DND-41 (cell line): ENCODE measurements at regions not wholly inside any gene's neighbourhood (a gene's known extent, or its start where the extent isn't known, plus 50 kb on each side); places are given as distances from the start of the nearest gene placed in this dataset.

ENCODE experiments used
- ATAC-seq: fragments of 200-7000 bp; cut with Tn5 transposase; 3 replicates; pipeline ENCODE4 v1.9.1; 2021; ENCODE audit warnings: low read depth; ENCODE audit not compliant: insufficient read depth
- DNase-seq: peaks from one replicate; pipeline ENCODE4 v3.0.0-alpha.2; 2020
- H2AFZ ChIP-seq: 2 replicates; pipeline ENCODE4 v1.6.0; 2012; ENCODE audit warnings: low read depth, low read length
- H3K27ac ChIP-seq: 2 replicates; pipeline ENCODE4 v1.5.1; 2012; ENCODE audit warnings: low read length, inconsistent platforms
- H3K27me3 ChIP-seq: fragments of 200-600 bp; sonication (generic); 2 replicates; pipeline ENCODE4 v1.6.0; 2012; ENCODE audit warnings: low read length, mild to moderate bottlenecking, inconsistent platforms; ENCODE audit not compliant: insufficient read depth, poor library complexity
- H3K36me3 ChIP-seq: 2 replicates; pipeline ENCODE4 v1.5.1; 2012; ENCODE audit warnings: low read length, inconsistent platforms; ENCODE audit not compliant: insufficient read depth
- H3K4me1 ChIP-seq: 2 replicates; pipeline ENCODE4 v1.5.1; 2012; ENCODE audit warnings: mild to moderate bottlenecking, low read length; ENCODE audit not compliant: insufficient read depth
- H3K4me2 ChIP-seq: 2 replicates; pipeline ENCODE4 v1.6.0; 2012; ENCODE audit warnings: mild to moderate bottlenecking, moderate library complexity, low read length, inconsistent platforms; ENCODE audit not compliant: insufficient read depth
- H3K4me3 ChIP-seq, 2 experiments: fragments of 200-600 bp in 1 of 2; shearing (Covaris generic) in 1 of 2; 2 replicates each; pipeline ENCODE4 v1.5.1; 2012 to 2016; ENCODE audit warnings: inconsistent platforms in 2 of 2, low read length in 2 of 2, mild to moderate bottlenecking in 2 of 2, low read depth in 1 of 2, moderate library complexity in 1 of 2
- H3K79me2 ChIP-seq: 2 replicates; pipeline ENCODE4 v1.6.0; 2012; ENCODE audit warnings: low read length, inconsistent platforms; ENCODE audit not compliant: insufficient read depth
- H3K9ac ChIP-seq: 2 replicates; pipeline ENCODE4 v1.6.0; 2012; ENCODE audit warnings: low read depth, mild to moderate bottlenecking, inconsistent platforms, low read length, moderate library complexity
- H3K9me3 ChIP-seq: 2 replicates; pipeline ENCODE4 v1.5.1; 2012; ENCODE audit warnings: low read length, moderate library complexity, mild to moderate bottlenecking, inconsistent platforms; ENCODE audit not compliant: insufficient read depth, severe bottlenecking
- H4K20me1 ChIP-seq: 2 replicates; pipeline ENCODE4 v1.6.0; 2012; ENCODE audit warnings: low read length; ENCODE audit not compliant: insufficient read depth
- EZH2 ChIP-seq: IDR thresholded peaks from 3 replicates; pipeline ENCODE4 v1.6.1; 2012; ENCODE audit warnings: borderline replicate concordance, low read depth, mild to moderate bottlenecking, moderate library complexity, low read length, inconsistent platforms; ENCODE audit not compliant: severe bottlenecking
- TF ChIP-seq, protein P1 (sequence below): IDR thresholded peaks from 2 replicates; pipeline ENCODE4 v1.5.1; 2012; ENCODE audit warnings: borderline replicate concordance, low read length, moderate library complexity, mild to moderate bottlenecking; ENCODE audit not compliant: poor library complexity, severe bottlenecking; ENCODE audit errors: extremely low read depth

DNA sequence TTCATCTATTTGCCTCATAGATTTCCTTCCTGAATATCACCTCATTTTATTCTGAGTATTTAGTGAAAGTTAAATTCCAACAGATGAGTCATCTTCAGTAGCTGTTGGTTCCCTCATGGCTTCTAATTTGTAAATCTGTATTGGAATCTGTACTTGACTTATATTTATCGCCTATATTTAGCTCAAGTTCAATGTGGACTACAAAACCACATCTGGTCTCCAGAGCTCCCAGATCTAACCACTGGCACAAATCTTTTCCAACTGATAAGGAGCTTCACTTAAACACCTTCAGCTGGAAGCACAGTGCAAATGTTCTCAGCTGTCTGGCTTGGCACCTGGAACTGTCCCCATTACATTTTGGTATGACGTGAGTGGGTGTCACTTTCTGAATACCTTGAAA is 82.8 kb upstream of the DSEL start:
- TF ChIP-seq, protein P1, sequence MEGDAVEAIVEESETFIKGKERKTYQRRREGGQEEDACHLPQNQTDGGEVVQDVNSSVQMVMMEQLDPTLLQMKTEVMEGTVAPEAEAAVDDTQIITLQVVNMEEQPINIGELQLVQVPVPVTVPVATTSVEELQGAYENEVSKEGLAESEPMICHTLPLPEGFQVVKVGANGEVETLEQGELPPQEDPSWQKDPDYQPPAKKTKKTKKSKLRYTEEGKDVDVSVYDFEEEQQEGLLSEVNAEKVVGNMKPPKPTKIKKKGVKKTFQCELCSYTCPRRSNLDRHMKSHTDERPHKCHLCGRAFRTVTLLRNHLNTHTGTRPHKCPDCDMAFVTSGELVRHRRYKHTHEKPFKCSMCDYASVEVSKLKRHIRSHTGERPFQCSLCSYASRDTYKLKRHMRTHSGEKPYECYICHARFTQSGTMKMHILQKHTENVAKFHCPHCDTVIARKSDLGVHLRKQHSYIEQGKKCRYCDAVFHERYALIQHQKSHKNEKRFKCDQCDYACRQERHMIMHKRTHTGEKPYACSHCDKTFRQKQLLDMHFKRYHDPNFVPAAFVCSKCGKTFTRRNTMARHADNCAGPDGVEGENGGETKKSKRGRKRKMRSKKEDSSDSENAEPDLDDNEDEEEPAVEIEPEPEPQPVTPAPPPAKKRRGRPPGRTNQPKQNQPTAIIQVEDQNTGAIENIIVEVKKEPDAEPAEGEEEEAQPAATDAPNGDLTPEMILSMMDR = no peak
- TF ChIP-seq EZH2 = no peak
- no peaks in the 10 kb centered on the region for H3K36me3 ChIP-seq

DNA sequence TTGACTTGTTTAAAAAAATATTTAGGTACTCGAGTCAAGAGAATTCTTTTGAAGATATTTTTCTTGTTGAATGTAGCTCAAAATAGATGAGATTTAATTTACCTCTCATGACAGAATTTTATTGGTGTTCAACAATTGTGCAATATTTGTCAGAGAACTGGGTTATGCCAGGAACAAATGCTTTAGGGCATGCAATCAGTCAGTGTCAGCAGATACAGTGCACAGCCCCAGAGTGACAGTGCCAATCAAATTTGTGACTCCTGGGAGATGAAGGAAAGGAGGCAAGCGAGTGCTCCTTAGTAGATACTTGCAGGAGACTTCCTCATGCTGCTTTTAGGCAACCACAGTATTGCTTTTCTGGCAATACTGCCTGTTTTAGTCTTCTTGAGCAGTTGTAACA is 81.2 kb upstream of the DSEL start:
- TF ChIP-seq, protein P1 = no peak
- no peak for TF ChIP-seq EZH2
- H3K9me3 ChIP-seq = no peaks in the 10 kb centered on the region
- no peaks in the 10 kb centered on the region for H3K27me3 ChIP-seq
- no peak overlapping the region for H2AFZ ChIP-seq
- H3K79me2 ChIP-seq = no peaks in the 10 kb centered on the region
- ATAC-seq = no peak
- no peak overlapping the region for H3K4me2 ChIP-seq
- DNase-seq = no peak
- no peak overlapping the region for H3K4me3 ChIP-seq
- H4K20me1 ChIP-seq = no peaks in the 10 kb centered on the region
- H3K4me1 ChIP-seq = no peaks in the 10 kb centered on the region
- H3K27ac ChIP-seq = no peak overlapping the region
- no peak overlapping the region for H3K9ac ChIP-seq
- H3K36me3 ChIP-seq = no peaks in the 10 kb centered on the region

More for the DNA sequence above, 82.8 kb upstream of the DSEL start:
- no peak overlapping the region for H3K4me2 ChIP-seq
- H4K20me1 ChIP-seq = no peaks in the 10 kb centered on the region
- H3K9ac ChIP-seq = no peak overlapping the region
- no peaks in the 10 kb centered on the region for H3K4me1 ChIP-seq
- no peaks in the 10 kb centered on the region for H3K27me3 ChIP-seq
- DNase-seq (no peak), ATAC-seq (no peak)
- no peak overlapping the region for H3K27ac ChIP-seq
- no peak overlapping the region for H2AFZ ChIP-seq
- no peaks in the 10 kb centered on the region for H3K79me2 ChIP-seq
- H3K9me3 ChIP-seq = no peaks in the 10 kb centered on the region
- no peak overlapping the region for H3K4me3 ChIP-seq

DNA sequence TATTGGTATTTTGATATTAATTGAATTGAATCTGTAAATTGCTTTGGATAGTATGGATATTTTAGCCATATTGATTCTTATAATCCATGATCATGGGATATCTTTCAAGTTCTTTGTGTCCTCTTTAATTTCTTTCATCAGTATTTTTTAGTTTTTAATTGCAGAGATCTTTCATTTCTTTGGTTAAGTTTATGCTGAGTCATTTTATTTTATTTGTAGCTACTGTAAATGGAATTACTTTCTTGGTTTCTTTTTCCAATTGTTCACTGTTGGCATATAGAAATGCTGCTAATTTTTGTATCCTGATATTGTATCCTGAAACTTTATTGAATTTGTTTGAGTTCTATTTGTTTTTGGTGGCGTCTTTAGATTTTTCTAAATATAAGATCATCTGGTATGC is 79.5 kb upstream of the DSEL start:
- DNase-seq (no peak), ATAC-seq (no peak)
- Histone ChIP-seq H3K9ac (no peak overlapping the region), H3K27ac (no peak overlapping the region), H3K27me3 (no peaks in the 10 kb centered on the region), H3K4me3 (no peak overlapping the region), H4K20me1 (no peaks in the 10 kb centered on the region), H3K9me3 (no peaks in the 10 kb centered on the region), H3K79me2 (no peaks in the 10 kb centered on the region), H2AFZ (no peak overlapping the region), H3K4me1 (no peaks in the 10 kb centered on the region), H3K4me2 (no peak overlapping the region), H3K36me3 (no peaks in the 10 kb centered on the region)
- no peak for TF ChIP-seq EZH2
- TF ChIP-seq, protein P1 = no peak

DNA sequence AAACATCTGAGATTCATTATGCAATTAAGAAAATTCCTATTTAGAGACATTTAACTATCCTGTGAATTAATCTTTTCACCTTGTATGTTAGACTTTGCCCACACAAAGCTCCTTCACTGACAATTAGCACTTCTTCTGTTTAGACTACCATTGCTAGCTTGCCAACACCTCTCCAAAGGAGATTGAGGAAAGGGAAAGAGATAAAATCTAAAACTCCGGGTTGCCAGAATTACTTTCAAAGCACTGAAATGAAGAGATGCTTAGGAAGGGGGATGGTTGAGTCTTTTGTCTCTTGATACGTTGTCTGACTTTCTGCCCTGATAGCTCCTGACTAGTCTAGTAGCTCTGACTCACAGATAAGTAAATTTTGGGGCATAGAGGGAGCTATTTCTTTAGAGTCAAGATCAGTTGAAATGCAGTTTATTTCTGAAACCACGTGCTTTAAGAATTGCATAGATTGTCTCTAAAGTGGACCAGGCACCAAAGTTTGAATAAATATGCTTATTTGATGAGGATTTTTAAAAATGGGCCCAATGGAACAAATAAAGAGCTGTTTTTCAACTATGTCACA is 74.1 kb upstream of the DSEL start:
- Histone ChIP-seq H3K4me2 (no peak overlapping the region), H3K4me3 (no peak overlapping the region), H3K27ac (no peak overlapping the region), H3K27me3 (no peaks in the 10 kb centered on the region), H3K9me3 (no peaks in the 10 kb centered on the region), H2AFZ (no peak overlapping the region), H4K20me1 (no peaks in the 10 kb centered on the region), H3K79me2 (no peaks in the 10 kb centered on the region), H3K4me1 (no peaks in the 10 kb centered on the region), H3K36me3 (no peaks in the 10 kb centered on the region), H3K9ac (no peak overlapping the region)
- TF ChIP-seq, protein P1 = no peak
- TF ChIP-seq EZH2 = no peak
- ATAC-seq (no peak), DNase-seq (no peak)
